H9 (cell line): ENCODE measurements at regions not wholly inside any gene's neighbourhood (a gene's known extent, or its start where the extent isn't known, plus 50 kb on each side); places are given as distances from the start of the nearest gene placed in this dataset.

Experiments used
- DNase-seq: peaks from one replicate; pipeline ENCODE4 v3.0.0-alpha.2; 2017
- H2AFZ ChIP-seq: one replicate; pipeline ENCODE4 v1.6.1; 2013; ENCODE audit warnings: mild to moderate bottlenecking, low read length, control low read depth, moderate library complexity
- H2AK5ac ChIP-seq: 2 replicates; pipeline ENCODE4 v1.6.1; 2013; ENCODE audit warnings: low read length, control low read depth, mixed read lengths; ENCODE audit not compliant: insufficient read length
- H2BK120ac ChIP-seq: one replicate; pipeline ENCODE4 v1.6.1; 2013; ENCODE audit warnings: low read depth, mild to moderate bottlenecking, low read length, control low read depth, inconsistent platforms; ENCODE audit not compliant: poor library complexity, severe bottlenecking
- H2BK12ac ChIP-seq: 2 replicates; pipeline ENCODE4 v1.6.1; 2013; ENCODE audit warnings: low read length, control low read depth, mixed read lengths, low read depth; ENCODE audit not compliant: insufficient read length
- H2BK15ac ChIP-seq: 2 replicates; pipeline ENCODE4 v1.6.1; 2013; ENCODE audit warnings: low read depth, low read length, control low read depth
- H2BK20ac ChIP-seq: one replicate; pipeline ENCODE4 v1.6.1; 2013; ENCODE audit warnings: low read depth, mild to moderate bottlenecking, low read length, control low read depth, inconsistent platforms; ENCODE audit not compliant: poor library complexity, severe bottlenecking
- H2BK5ac ChIP-seq: 2 replicates; pipeline ENCODE4 v1.6.1; 2013; ENCODE audit warnings: low read length, control low read depth, mixed read lengths; ENCODE audit not compliant: insufficient read length
- H3K14ac ChIP-seq: 2 replicates; pipeline ENCODE4 v1.6.1; 2013; ENCODE audit warnings: low read length, control low read depth; ENCODE audit not compliant: insufficient read depth
- H3K18ac ChIP-seq: 2 replicates; pipeline ENCODE4 v1.6.1; 2013; ENCODE audit warnings: low read depth, mild to moderate bottlenecking, mixed read lengths, low read length, control low read depth; ENCODE audit not compliant: insufficient read length
- H3K23ac ChIP-seq: 2 replicates; pipeline ENCODE4 v1.6.1; 2013; ENCODE audit warnings: low read length, control low read depth, mixed read lengths, low read depth; ENCODE audit not compliant: insufficient read length
- H3K23me2 ChIP-seq: 2 replicates; pipeline ENCODE4 v1.6.1; 2013; ENCODE audit warnings: low read depth, mild to moderate bottlenecking, mixed read lengths, low read length, control low read depth; ENCODE audit not compliant: insufficient read length, poor library complexity, severe bottlenecking
- H3K27ac ChIP-seq: 2 replicates; pipeline ENCODE4 v1.5.1; 2013; ENCODE audit warnings: low read length, control low read depth, mixed read lengths, low read depth; ENCODE audit not compliant: insufficient read length
- H3K27me3 ChIP-seq: 2 replicates; pipeline ENCODE4 v1.6.1; 2013; ENCODE audit warnings: low read length, control low read depth, inconsistent platforms; ENCODE audit not compliant: insufficient read depth
- H3K4ac ChIP-seq: 2 replicates; pipeline ENCODE4 v1.6.1; 2013; ENCODE audit warnings: low read depth, mild to moderate bottlenecking, control low read depth, inconsistent platforms, low read length, moderate library complexity
- H3K4me1 ChIP-seq: 2 replicates; pipeline ENCODE4 v1.6.1; 2013; ENCODE audit warnings: low read length, control low read depth, inconsistent platforms; ENCODE audit not compliant: insufficient read depth
- H3K4me2 ChIP-seq: 2 replicates; pipeline ENCODE4 v1.6.1; 2013; ENCODE audit warnings: low read length, control low read depth, mixed read lengths; ENCODE audit not compliant: insufficient read length, insufficient read depth
- H3K56ac ChIP-seq: 2 replicates; pipeline ENCODE4 v1.6.1; 2013; ENCODE audit warnings: low read depth, mild to moderate bottlenecking, mixed read lengths, low read length, control low read depth; ENCODE audit not compliant: insufficient read length
- H3K79me1 ChIP-seq: 2 replicates; pipeline ENCODE4 v1.6.1; 2013; ENCODE audit warnings: low read depth, mild to moderate bottlenecking, moderate library complexity, low read length, control low read depth, inconsistent platforms; ENCODE audit not compliant: insufficient read depth, poor library complexity, severe bottlenecking
- H3K79me2 ChIP-seq: 2 replicates; pipeline ENCODE4 v1.6.1; 2013; ENCODE audit warnings: low read length, control low read depth, inconsistent platforms; ENCODE audit not compliant: insufficient read depth
- H3K9ac ChIP-seq: 2 replicates; pipeline ENCODE4 v1.6.1; 2013; ENCODE audit warnings: low read length, control low read depth, mixed read lengths; ENCODE audit not compliant: insufficient read length; ENCODE audit errors: extremely low read depth
- H3K9me3 ChIP-seq: one replicate; pipeline ENCODE4 v1.6.1; 2013; ENCODE audit warnings: low read depth, low read length, inconsistent platforms; ENCODE audit not compliant: control insufficient read depth
- H3T11ph ChIP-seq: one replicate; pipeline ENCODE4 v1.6.1; 2013; ENCODE audit warnings: mild to moderate bottlenecking, low read length, control low read depth, inconsistent platforms
- H4K20me1 ChIP-seq: one replicate; pipeline ENCODE4 v1.6.1; 2013; ENCODE audit not compliant: control insufficient read depth, insufficient read length, insufficient read depth
- H4K5ac ChIP-seq: 2 replicates; pipeline ENCODE4 v1.6.1; 2013; ENCODE audit warnings: low read depth, mild to moderate bottlenecking, mixed read lengths, low read length, control low read depth; ENCODE audit not compliant: insufficient read length
- H4K8ac ChIP-seq: replicated peaks from 2 replicates; pipeline ENCODE4 v1.6.1; 2013; ENCODE audit warnings: low read length, control low read depth, mixed read lengths, low read depth; ENCODE audit not compliant: insufficient read length
- H4K91ac ChIP-seq: 2 replicates; pipeline ENCODE4 v1.6.1; 2013; ENCODE audit warnings: low read depth, mild to moderate bottlenecking, moderate library complexity, mixed read lengths, low read length, control low read depth; ENCODE audit not compliant: insufficient read length
- H3K27ac Mint-ChIP-seq, 3 experiments: 2 replicates in 2 of 3; 3 replicates in 1 of 3; pipeline ENCODE4 v1.8.0; 2020 to 2021; ENCODE audit warnings: mixed read lengths in 3 of 3, mild to moderate bottlenecking in 1 of 3, moderate library complexity in 1 of 3
- H3K27me3 Mint-ChIP-seq: 2 replicates; pipeline ENCODE4 v1.8.0; 2021; ENCODE audit warnings: low read depth, mild to moderate bottlenecking, moderate library complexity, mixed read lengths
- H3K36me3 Mint-ChIP-seq, 3 experiments: 2 replicates in 2 of 3; 3 replicates in 1 of 3; pipeline ENCODE4 v1.8.0; 2020 to 2021; ENCODE audit warnings: low read depth in 3 of 3, mixed read lengths in 3 of 3; ENCODE audit not compliant: insufficient read depth in 1 of 3
- H3K4me1 Mint-ChIP-seq, 2 experiments: 2 replicates each; pipeline ENCODE4 v1.8.0; 2020; ENCODE audit warnings: mixed read lengths in 2 of 2
- H3K4me3 Mint-ChIP-seq, 2 experiments: 2 replicates in 1 of 2; 3 replicates in 1 of 2; pipeline ENCODE4 v1.8.0; 2020 to 2021; ENCODE audit warnings: mild to moderate bottlenecking in 2 of 2, mixed read lengths in 2 of 2, moderate library complexity in 1 of 2
- H3K9me3 Mint-ChIP-seq, 2 experiments: 2 replicates in 1 of 2; 3 replicates in 1 of 2; pipeline ENCODE4 v1.8.0; 2020; ENCODE audit warnings: mild to moderate bottlenecking in 2 of 2, mixed read lengths in 2 of 2, moderate library complexity in 1 of 2
- CTCF ChIP-seq: fragments of 200-600 bp; sonication (generic); conservative IDR thresholded peaks from 3 replicates; pipeline ENCODE4 v1.8.0; 2021; ENCODE audit warnings: antibody characterized with exemption, mild to moderate bottlenecking
- WGBS: extraction: QIAGEN DNeasy Blood & Tissue Kit; methylation state at CpG from one replicate; pipeline ENCODE4 v1.1.7; 2013; ENCODE audit warnings: missing lambda C conversion rate, low lambda C conversion rate, mixed read lengths; ENCODE audit not compliant: insufficient read length; ENCODE audit errors: extremely low coverage; 5-methylcytosine and 5-hydroxymethylcytosine counted together

DNA sequence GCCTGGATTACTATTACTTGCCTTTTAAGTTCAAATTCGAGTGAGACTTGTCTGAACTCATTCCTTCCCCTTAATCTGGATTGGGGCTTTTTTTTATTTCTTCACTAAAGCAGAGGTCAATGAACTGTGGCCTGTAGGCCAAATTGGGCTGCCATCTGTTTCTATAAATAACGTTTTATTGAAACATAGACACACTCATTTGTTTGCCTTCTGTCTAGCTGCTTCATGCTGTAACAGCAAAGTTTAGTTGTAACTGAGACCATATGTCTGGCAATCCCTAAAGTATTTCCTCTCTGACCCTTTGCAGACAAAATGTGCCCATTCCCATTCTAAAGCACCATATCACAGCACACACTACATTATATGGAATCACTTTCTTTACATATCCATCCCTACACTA, 207.9 kb upstream of the ISX start:
- Mint-ChIP-seq H3K4me3 (no peak overlapping the region), H3K36me3 (no peaks in the 10 kb centered on the region), H3K27ac (no peak overlapping the region), H3K27me3 (peaks cover 2% of the 10 kb centered on the region), H3K9me3 (peaks cover 3% of the 10 kb centered on the region in 2 experiments; a peak in 4 of 5 replicates), H3K4me1 (peaks cover 2 to 7% of the 10 kb centered on the region in 2 experiments; a peak in 1 of 4 replicates)
- Histone ChIP-seq H4K20me1 (no peaks in the 10 kb centered on the region), H2AK5ac (no peak overlapping the region), H3K4ac (no peak overlapping the region), H3K79me2 (no peaks in the 10 kb centered on the region), H3K27ac (no peak overlapping the region), H2BK12ac (no peak overlapping the region), H3K79me1 (no peaks in the 10 kb centered on the region), H2AFZ (no peak overlapping the region), H2BK5ac (no peak overlapping the region), H3K27me3 (no peaks in the 10 kb centered on the region), H3K14ac (no peak overlapping the region), H3K9ac (no peak overlapping the region), H3K56ac (no peak overlapping the region), H3T11ph (no peak overlapping the region), H4K8ac (no peak overlapping the region), H3K9me3 (no peaks in the 10 kb centered on the region), H3K23me2 (no peaks in the 10 kb centered on the region), H3K4me2 (no peak overlapping the region), H4K91ac (no peak overlapping the region), H3K23ac (no peak overlapping the region), H4K5ac (no peak overlapping the region), H3K4me1 (no peaks in the 10 kb centered on the region), H2BK15ac (no peak overlapping the region), H3K18ac (no peak overlapping the region), H2BK20ac (no peak overlapping the region), H2BK120ac (no peak overlapping the region)
- no peak for TF ChIP-seq CTCF
- DNase-seq: no peak
- WGBS: no CpG with 5 or more reads among the region's 2 CpGs
